ENCODE measurements at regions not wholly inside any gene's neighbourhood (a gene's known extent, or its start where the extent isn't known, plus 50 kb on each side); places are given as distances from the start of the nearest gene placed in this dataset.

DNA sequence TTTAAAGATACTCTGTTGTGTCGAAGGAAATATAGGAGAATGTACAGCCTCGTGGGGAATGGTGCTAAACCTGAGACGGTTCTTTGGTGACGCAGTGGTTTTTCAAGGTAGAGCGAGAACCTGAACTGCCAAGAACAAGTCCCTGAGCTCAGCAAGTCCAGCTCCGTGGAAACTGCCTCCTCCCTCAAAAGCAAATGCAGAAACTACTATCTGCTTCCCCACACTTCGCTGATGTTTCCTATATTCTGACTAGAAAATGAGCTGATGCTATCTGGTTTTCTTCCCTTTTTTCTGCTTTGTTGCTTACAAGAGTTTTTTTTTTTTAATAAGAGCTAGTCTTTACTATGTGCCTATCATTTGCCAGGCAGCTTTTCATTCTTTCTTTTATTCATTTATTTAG lies 85.3 kb upstream of the LY86 start:
- TF ChIP-seq RAD21 (IDR thresholded peaks at IDR 0.05): no peak
- TF ChIP-seq, protein P1, sequence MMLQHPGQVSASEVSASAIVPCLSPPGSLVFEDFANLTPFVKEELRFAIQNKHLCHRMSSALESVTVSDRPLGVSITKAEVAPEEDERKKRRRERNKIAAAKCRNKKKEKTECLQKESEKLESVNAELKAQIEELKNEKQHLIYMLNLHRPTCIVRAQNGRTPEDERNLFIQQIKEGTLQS (IDR thresholded peaks at IDR 0.05): no peak
- no peak for TF ChIP-seq TAF1 (conservative IDR thresholded peaks at IDR 0.05)
- TF ChIP-seq RXRA (IDR thresholded peaks at IDR 0.05): no peak
- TF ChIP-seq FOXA1 (IDR thresholded peaks at IDR 0.05): no peak
- no peak for TF ChIP-seq EGR1 (IDR thresholded peaks at IDR 0.05; ENCODE audit: low read depth in 2 of 2)
- TF ChIP-seq NR2F2 (IDR thresholded peaks at IDR 0.05): no peak
- no peak for TF ChIP-seq YY1 (IDR thresholded peaks at IDR 0.05)
- TF ChIP-seq, protein P2, sequence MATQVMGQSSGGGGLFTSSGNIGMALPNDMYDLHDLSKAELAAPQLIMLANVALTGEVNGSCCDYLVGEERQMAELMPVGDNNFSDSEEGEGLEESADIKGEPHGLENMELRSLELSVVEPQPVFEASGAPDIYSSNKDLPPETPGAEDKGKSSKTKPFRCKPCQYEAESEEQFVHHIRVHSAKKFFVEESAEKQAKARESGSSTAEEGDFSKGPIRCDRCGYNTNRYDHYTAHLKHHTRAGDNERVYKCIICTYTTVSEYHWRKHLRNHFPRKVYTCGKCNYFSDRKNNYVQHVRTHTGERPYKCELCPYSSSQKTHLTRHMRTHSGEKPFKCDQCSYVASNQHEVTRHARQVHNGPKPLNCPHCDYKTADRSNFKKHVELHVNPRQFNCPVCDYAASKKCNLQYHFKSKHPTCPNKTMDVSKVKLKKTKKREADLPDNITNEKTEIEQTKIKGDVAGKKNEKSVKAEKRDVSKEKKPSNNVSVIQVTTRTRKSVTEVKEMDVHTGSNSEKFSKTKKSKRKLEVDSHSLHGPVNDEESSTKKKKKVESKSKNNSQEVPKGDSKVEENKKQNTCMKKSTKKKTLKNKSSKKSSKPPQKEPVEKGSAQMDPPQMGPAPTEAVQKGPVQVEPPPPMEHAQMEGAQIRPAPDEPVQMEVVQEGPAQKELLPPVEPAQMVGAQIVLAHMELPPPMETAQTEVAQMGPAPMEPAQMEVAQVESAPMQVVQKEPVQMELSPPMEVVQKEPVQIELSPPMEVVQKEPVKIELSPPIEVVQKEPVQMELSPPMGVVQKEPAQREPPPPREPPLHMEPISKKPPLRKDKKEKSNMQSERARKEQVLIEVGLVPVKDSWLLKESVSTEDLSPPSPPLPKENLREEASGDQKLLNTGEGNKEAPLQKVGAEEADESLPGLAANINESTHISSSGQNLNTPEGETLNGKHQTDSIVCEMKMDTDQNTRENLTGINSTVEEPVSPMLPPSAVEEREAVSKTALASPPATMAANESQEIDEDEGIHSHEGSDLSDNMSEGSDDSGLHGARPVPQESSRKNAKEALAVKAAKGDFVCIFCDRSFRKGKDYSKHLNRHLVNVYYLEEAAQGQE (IDR thresholded peaks at IDR 0.05): no peak
- TF ChIP-seq GABPA (IDR thresholded peaks at IDR 0.05 in 1 of 2, conservative IDR thresholded peaks at IDR 0.05 in 1 of 2): no peak
- Histone ChIP-seq H3K9me3 (ENCODE audit: control insufficient read depth in 4 of 4, low read length in 3 of 4) (peaks cover 0 to 2% (median 0%) of the 10 kb centered on the region in 4 donors), H3K27me3 (ENCODE audit: control insufficient read depth in 4 of 4, insufficient read depth in 4 of 4, low read length in 3 of 4) (peaks cover 0 to 3% (median 1%) of the 10 kb centered on the region in 4 donors), H3K27ac (ENCODE audit: low read depth in 1 of 2, low read length in 2 of 2) (no peak overlapping the region), H3K4me3 (ENCODE audit: low read depth in 1 of 3, low read length in 3 of 3) (no peak overlapping the region), H3K36me3 (ENCODE audit: control insufficient read depth in 4 of 4, insufficient read depth in 3 of 4, low read depth in 1 of 4, low read length in 3 of 4) (no peaks in the 10 kb centered on the region), H3K4me1 (ENCODE audit: control insufficient read depth in 4 of 4, insufficient read depth in 4 of 4, low read length in 3 of 4) (no peaks in the 10 kb centered on the region), H3K9ac (ENCODE audit: low read depth in 1 of 2, low read length in 2 of 2) (no peak overlapping the region)
- WGBS: 71% methylated on average over 7 of the region's 7 CpGs
- no peak for DNase-seq (ENCODE audit: low spot score)

DNA sequence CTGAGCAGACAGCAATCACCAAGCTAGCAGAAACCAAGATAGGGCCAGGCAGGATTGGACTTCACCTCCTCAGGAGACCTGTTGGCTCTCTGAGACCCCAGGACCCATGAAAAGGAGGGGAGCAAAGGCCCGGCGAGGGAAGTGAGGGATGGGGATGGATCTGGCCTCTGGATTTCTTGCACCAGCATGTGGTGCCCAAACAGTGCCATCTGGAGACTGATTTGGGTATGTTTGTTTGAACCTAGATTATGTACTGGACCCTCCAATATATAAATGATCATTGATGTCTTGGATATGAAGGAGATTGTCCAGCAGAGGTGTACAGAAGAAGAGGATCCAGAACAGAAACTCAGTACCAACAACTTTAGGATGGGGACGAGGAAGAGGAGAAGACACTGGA lies 83.4 kb upstream of the LY86 start:
- Histone ChIP-seq H3K27me3 (ENCODE audit: control insufficient read depth in 4 of 4, insufficient read depth in 4 of 4, low read length in 3 of 4) (no peaks in the 10 kb centered on the region), H3K27ac (ENCODE audit: low read depth in 1 of 2, low read length in 2 of 2) (no peak overlapping the region), H3K4me1 (ENCODE audit: control insufficient read depth in 4 of 4, insufficient read depth in 4 of 4, low read length in 3 of 4) (no peaks in the 10 kb centered on the region), H3K9ac (ENCODE audit: low read depth in 1 of 2, low read length in 2 of 2) (no peak overlapping the region), H3K4me3 (ENCODE audit: low read depth in 1 of 3, low read length in 3 of 3) (no peak overlapping the region), H3K36me3 (ENCODE audit: control insufficient read depth in 4 of 4, insufficient read depth in 3 of 4, low read depth in 1 of 4, low read length in 3 of 4) (no peaks in the 10 kb centered on the region), H3K9me3 (ENCODE audit: control insufficient read depth in 4 of 4, low read length in 3 of 4) (peaks cover 0 to 2% (median 1%) of the 10 kb centered on the region in 4 donors)
- WGBS: 72% methylated on average over 3 of the region's 3 CpGs
- DNase-seq (ENCODE audit: low spot score): no peak
- TF ChIP-seq GABPA (IDR thresholded peaks at IDR 0.05 in 1 of 2, conservative IDR thresholded peaks at IDR 0.05 in 1 of 2) (no peak), RAD21 (IDR thresholded peaks at IDR 0.05) (peak in 1 of 2 donors; percentile 24)

DNA sequence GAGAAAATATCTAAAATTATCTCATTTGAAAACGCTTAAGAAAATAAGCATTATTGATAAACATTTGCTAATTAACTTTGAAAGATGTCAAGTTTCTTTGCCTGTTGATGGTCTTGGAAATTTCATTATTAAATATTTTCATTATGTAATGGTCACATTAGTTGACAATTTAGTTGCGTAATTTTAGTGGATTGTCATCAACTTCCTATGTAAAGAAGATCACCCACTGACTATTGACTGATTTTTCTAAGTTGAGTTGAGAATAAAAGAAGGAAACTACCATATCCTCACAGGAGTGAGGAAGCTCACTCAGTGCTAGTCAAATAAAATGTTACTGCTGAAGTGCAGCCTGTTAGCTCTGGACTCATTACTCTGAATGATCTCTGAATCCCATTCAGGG lies 79.9 kb upstream of the LY86 start:
- WGBS: 85% methylated on average over 2 of the region's 2 CpGs
- H3K27ac ChIP-seq (ENCODE audit: low read depth in 1 of 2, low read length in 2 of 2): no peak overlapping the region
- no peaks in the 10 kb centered on the region for H3K36me3 ChIP-seq (ENCODE audit: control insufficient read depth in 4 of 4, insufficient read depth in 3 of 4, low read depth in 1 of 4, low read length in 3 of 4)
- TF ChIP-seq HNF4G (IDR thresholded peaks at IDR 0.05) (no peak), YY1 (IDR thresholded peaks at IDR 0.05) (no peak), TAF1 (conservative IDR thresholded peaks at IDR 0.05) (no peak), GABPA (IDR thresholded peaks at IDR 0.05 in 1 of 2, conservative IDR thresholded peaks at IDR 0.05 in 1 of 2) (no peak), EGR1 (IDR thresholded peaks at IDR 0.05; ENCODE audit: low read depth in 2 of 2) (no peak), SP1 (IDR thresholded peaks at IDR 0.05) (no peak), NR2F2 (IDR thresholded peaks at IDR 0.05) (no peak), FOXA2 (IDR thresholded peaks at IDR 0.05) (no peak)
- TF ChIP-seq, protein P3, sequence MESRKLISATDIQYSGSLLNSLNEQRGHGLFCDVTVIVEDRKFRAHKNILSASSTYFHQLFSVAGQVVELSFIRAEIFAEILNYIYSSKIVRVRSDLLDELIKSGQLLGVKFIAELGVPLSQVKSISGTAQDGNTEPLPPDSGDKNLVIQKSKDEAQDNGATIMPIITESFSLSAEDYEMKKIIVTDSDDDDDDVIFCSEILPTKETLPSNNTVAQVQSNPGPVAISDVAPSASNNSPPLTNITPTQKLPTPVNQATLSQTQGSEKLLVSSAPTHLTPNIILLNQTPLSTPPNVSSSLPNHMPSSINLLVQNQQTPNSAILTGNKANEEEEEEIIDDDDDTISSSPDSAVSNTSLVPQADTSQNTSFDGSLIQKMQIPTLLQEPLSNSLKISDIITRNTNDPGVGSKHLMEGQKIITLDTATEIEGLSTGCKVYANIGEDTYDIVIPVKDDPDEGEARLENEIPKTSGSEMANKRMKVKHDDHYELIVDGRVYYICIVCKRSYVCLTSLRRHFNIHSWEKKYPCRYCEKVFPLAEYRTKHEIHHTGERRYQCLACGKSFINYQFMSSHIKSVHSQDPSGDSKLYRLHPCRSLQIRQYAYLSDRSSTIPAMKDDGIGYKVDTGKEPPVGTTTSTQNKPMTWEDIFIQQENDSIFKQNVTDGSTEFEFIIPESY (IDR thresholded peaks at IDR 0.05): no peak
- TF ChIP-seq, protein P2 (IDR thresholded peaks at IDR 0.05): no peak
- TF ChIP-seq, protein P4, sequence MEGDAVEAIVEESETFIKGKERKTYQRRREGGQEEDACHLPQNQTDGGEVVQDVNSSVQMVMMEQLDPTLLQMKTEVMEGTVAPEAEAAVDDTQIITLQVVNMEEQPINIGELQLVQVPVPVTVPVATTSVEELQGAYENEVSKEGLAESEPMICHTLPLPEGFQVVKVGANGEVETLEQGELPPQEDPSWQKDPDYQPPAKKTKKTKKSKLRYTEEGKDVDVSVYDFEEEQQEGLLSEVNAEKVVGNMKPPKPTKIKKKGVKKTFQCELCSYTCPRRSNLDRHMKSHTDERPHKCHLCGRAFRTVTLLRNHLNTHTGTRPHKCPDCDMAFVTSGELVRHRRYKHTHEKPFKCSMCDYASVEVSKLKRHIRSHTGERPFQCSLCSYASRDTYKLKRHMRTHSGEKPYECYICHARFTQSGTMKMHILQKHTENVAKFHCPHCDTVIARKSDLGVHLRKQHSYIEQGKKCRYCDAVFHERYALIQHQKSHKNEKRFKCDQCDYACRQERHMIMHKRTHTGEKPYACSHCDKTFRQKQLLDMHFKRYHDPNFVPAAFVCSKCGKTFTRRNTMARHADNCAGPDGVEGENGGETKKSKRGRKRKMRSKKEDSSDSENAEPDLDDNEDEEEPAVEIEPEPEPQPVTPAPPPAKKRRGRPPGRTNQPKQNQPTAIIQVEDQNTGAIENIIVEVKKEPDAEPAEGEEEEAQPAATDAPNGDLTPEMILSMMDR (IDR thresholded peaks at IDR 0.05; ENCODE audit: low read depth, low read length, missing input control): no peak
- no peak overlapping the region for H3K4me3 ChIP-seq (ENCODE audit: low read depth in 1 of 3, low read length in 3 of 3)
- H3K4me1 ChIP-seq (ENCODE audit: control insufficient read depth in 4 of 4, insufficient read depth in 4 of 4, low read length in 3 of 4): no peaks in the 10 kb centered on the region
- H3K9me3 ChIP-seq (ENCODE audit: control insufficient read depth in 4 of 4, low read length in 3 of 4): peaks cover 0 to 2% (median 1%) of the 10 kb centered on the region in 4 donors
- no peak for DNase-seq (ENCODE audit: low spot score)
- peaks cover 0 to 5% (median 0%) of the 10 kb centered on the region in 4 donors for H3K27me3 ChIP-seq (ENCODE audit: control insufficient read depth in 4 of 4, insufficient read depth in 4 of 4, low read length in 3 of 4)
- no peak overlapping the region for H3K9ac ChIP-seq (ENCODE audit: low read depth in 1 of 2, low read length in 2 of 2)

All from liver (tissue), 8 donors.